Endothelial cell of umbilical vein (primary cell): ENCODE measurements at regions not wholly inside any gene's neighbourhood (a gene's known extent, or its start where the extent isn't known, plus 50 kb on each side); places are given as distances from the start of the nearest gene placed in this dataset.

Experiments used
- BruUV-seq: library from RNA; stranded (reverse); fragments of 400-500 nt; replicated peaks from 2 replicates; lab custom pipeline; 2021; lab: Mats Ljungman, UMichigan
- CTCF ChIA-PET: fragments of 300-600, 350-600 bp; sonication (Branson Sonifier 250); formaldehyde crosslinking; loops from one replicate; lab custom pipeline; 2021; ENCODE audit warnings: antibody characterized with exemption, inconsistent platforms; lab: Charles Lee
- POLR2A ChIA-PET: fragments of 300-600, 350-600 bp; sonication (Branson Sonifier 250); formaldehyde crosslinking; loops from one replicate; lab custom pipeline; 2021; ENCODE audit warnings: antibody characterized with exemption, inconsistent platforms; lab: Charles Lee
- DNase-seq: peaks from one replicate; pipeline ENCODE4 v3.0.0-alpha.2; 2011; ENCODE audit warnings: low read depth, low spot score
- FAIRE-seq: peaks from 2 replicates; lab custom pipeline; 2011; peaks lifted over from hg19 to GRCh38; lab: Jason Lieb, UNC
- H2AFZ ChIP-seq: 2 replicates; pipeline ENCODE4 v1.6.0; 2012; ENCODE audit warnings: low read depth, low read length, control low read depth, inconsistent platforms
- H3K27ac ChIP-seq: 2 replicates; pipeline ENCODE4 v1.5.1; 2011; ENCODE audit warnings: low read depth, mild to moderate bottlenecking, control low read depth, low read length, moderate library complexity; ENCODE audit not compliant: insufficient read depth
- H3K27me3 ChIP-seq, 2 experiments: 2 replicates each; pipeline versions ENCODE4 v1.6.0 to v1.6.1; 2011; ENCODE audit warnings: low read length in 2 of 2, mixed read lengths in 1 of 2; ENCODE audit not compliant: control insufficient read depth in 2 of 2, insufficient read depth in 2 of 2
- H3K36me3 ChIP-seq, 2 experiments: 2 replicates in 1 of 2; 3 replicates in 1 of 2; pipeline ENCODE4 v1.5.1; 2011; ENCODE audit warnings: low read length in 2 of 2, mild to moderate bottlenecking in 1 of 2, moderate library complexity in 1 of 2; ENCODE audit not compliant: control insufficient read depth in 2 of 2, insufficient read depth in 2 of 2; ENCODE audit errors: extremely low read depth in 1 of 2
- H3K4me1 ChIP-seq: 3 replicates; pipeline ENCODE4 v1.5.1; 2011; ENCODE audit warnings: mild to moderate bottlenecking, low read length; ENCODE audit not compliant: control insufficient read depth, insufficient read depth; ENCODE audit errors: extremely low read depth
- H3K4me2 ChIP-seq: 2 replicates; pipeline ENCODE4 v1.6.1; 2011; ENCODE audit warnings: low read length, control low read depth, mixed read lengths; ENCODE audit not compliant: insufficient read depth
- H3K4me3 ChIP-seq, 3 experiments: fragments of 200-600 bp in 1 of 3; sonication (generic), shearing (Covaris generic) in 1 of 3; replicated peaks in 1 of 3; 2 replicates each; pipeline ENCODE4 v1.5.1; 2011 to 2016; ENCODE audit warnings: control low read depth in 3 of 3, low read length in 3 of 3, mild to moderate bottlenecking in 2 of 3, inconsistent platforms in 1 of 3, low read depth in 1 of 3, moderate library complexity in 1 of 3; ENCODE audit not compliant: insufficient read depth in 1 of 3
- H3K79me2 ChIP-seq: 2 replicates; pipeline ENCODE4 v1.6.0; 2012; ENCODE audit warnings: low read length, inconsistent platforms; ENCODE audit not compliant: control insufficient read depth, insufficient read depth
- H3K9ac ChIP-seq: replicated peaks from 2 replicates; pipeline ENCODE3; 2011; ENCODE audit warnings: low read length, control low read depth; ENCODE audit not compliant: insufficient read depth; ENCODE audit errors: extremely low read depth
- H3K9me1 ChIP-seq: replicated peaks from 3 replicates; pipeline ENCODE4 v1.6.0; 2011; ENCODE audit warnings: mild to moderate bottlenecking, low read length; ENCODE audit not compliant: control insufficient read depth, insufficient read depth; ENCODE audit errors: extremely low read depth
- H3K9me3 ChIP-seq: replicated peaks from 2 replicates; pipeline ENCODE4 v1.5.1; 2012; ENCODE audit warnings: low read length, inconsistent platforms; ENCODE audit not compliant: control insufficient read depth, insufficient read depth
- H4K20me1 ChIP-seq: replicated peaks from 2 replicates; pipeline ENCODE3; 2011; ENCODE audit warnings: mild to moderate bottlenecking, low read length; ENCODE audit not compliant: control insufficient read depth, insufficient read depth; ENCODE audit errors: extremely low read depth
- CTCF ChIP-seq, 2 donors: IDR thresholded peaks; 1 replicate in 1 of 2; 2 replicates in 1 of 2; pipeline ENCODE4 v1.5.1; 2011; ENCODE audit warnings: low read length in 2 of 2, mild to moderate bottlenecking in 2 of 2, moderate library complexity in 2 of 2, control low read depth in 1 of 2, inconsistent platforms in 1 of 2, low read depth in 1 of 2; ENCODE audit not compliant: insufficient read depth in 1 of 2; ENCODE audit errors: extremely low read depth in 1 of 2
- EZH2 ChIP-seq: IDR thresholded peaks from 2 replicates; pipeline ENCODE4 v1.6.1; 2012; ENCODE audit warnings: borderline replicate concordance, low read depth, mild to moderate bottlenecking, moderate library complexity, low read length, inconsistent platforms; ENCODE audit not compliant: severe bottlenecking
- FOS ChIP-seq: IDR thresholded peaks from 2 replicates; pipeline ENCODE4 v1.6.1; 2011; ENCODE audit warnings: mild to moderate bottlenecking, low read length, moderate library complexity, borderline replicate concordance; ENCODE audit not compliant: insufficient read depth
- GATA2 ChIP-seq: IDR thresholded peaks from 2 replicates; pipeline ENCODE4 v1.7.0; 2011; ENCODE audit warnings: low read depth, mild to moderate bottlenecking, moderate library complexity, mixed read lengths, low read length; ENCODE audit not compliant: insufficient read length, insufficient read depth
- JUN ChIP-seq: IDR thresholded peaks from 2 replicates; pipeline ENCODE4 v1.6.1; 2011; ENCODE audit warnings: borderline replicate concordance, low read depth; ENCODE audit not compliant: insufficient read length, insufficient read depth
- MAX ChIP-seq: IDR thresholded peaks from 2 replicates; pipeline ENCODE4 v1.6.1; 2011; ENCODE audit not compliant: insufficient read depth, insufficient read length
- MYC ChIP-seq: IDR thresholded peaks from one replicate; pipeline ENCODE4 v1.6.1; 2011; ENCODE audit warnings: mild to moderate bottlenecking, low read depth, low read length
- POLR2A ChIP-seq: IDR thresholded peaks from 2 replicates; pipeline ENCODE4 v1.6.1; 2012; ENCODE audit warnings: low read depth, mild to moderate bottlenecking, control low read depth, low read length
- POLR2AphosphoS5 ChIP-seq: IDR thresholded peaks from 2 replicates; pipeline ENCODE4 v1.6.1; 2012; ENCODE audit warnings: low read depth, mild to moderate bottlenecking, control low read depth, low read length, moderate library complexity; ENCODE audit not compliant: insufficient read depth
- dilution Hi-C: fragments of 300-500 bp; cut with MboI; formaldehyde crosslinking; loops from one replicate; pipeline ENCODE4 v1.15.0; 2019; ENCODE audit warnings: low sequenced_read_pairs; ENCODE audit not compliant: extremely low pct_ligation_motif_present
- intact Hi-C: fragments of 100-400 bp; cut with micrococcal nuclease; formaldehyde crosslinking; loops from one replicate; pipeline ENCODE4 v1.10.0; 2022

DNA sequence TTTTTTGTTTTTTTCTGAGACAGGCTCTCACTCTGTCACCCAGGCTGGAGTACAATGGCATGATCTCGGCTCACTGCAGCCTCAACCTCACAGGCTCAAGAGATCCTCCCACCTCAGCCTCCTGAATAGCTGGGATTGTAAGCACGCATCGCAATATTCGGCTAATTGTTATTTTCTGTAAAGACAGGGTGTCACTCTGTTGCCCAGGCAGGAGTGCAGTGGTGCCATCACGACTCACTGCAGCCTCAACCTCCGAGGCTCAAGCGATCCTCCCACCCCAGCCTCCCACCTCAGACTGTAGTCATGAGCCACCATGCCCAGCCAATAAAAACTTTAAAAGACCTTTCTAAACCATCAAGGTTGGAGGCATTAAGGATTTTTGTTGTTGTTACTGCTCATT, 57.4 kb upstream of the TFRC start:
- intact Hi-C loops: no loop called here
- no peaks in the 10 kb centered on the region for H3K36me3 ChIP-seq
- FAIRE-seq: no peak
- peaks cover 4% of the 10 kb centered on the region for H3K4me1 ChIP-seq
- peaks cover 1 to 9% of the 10 kb centered on the region in 2 experiments for H3K27me3 ChIP-seq
- TF ChIP-seq CTCF (IDR thresholded peaks at IDR 0.05; ENCODE audit: extremely low read depth in 1 of 2, insufficient read depth in 1 of 2, low read depth in 1 of 2, low read length in 2 of 2) (no peak), POLR2AphosphoS5 (no peak), FOS (no peak), JUN (no peak), MAX (no peak), GATA2 (no peak), POLR2A (no peak), MYC (no peak), EZH2 (no peak)
- H3K27ac ChIP-seq: no peak overlapping the region
- dilution Hi-C loops: no loop called here
- no TSS peak for BruUV-seq
- H3K9me1 ChIP-seq: no peaks in the 10 kb centered on the region
- no peak overlapping the region for H3K9ac ChIP-seq
- H3K9me3 ChIP-seq: no peaks in the 10 kb centered on the region
- CTCF ChIA-PET: no interaction called here
- no peak overlapping the region for H2AFZ ChIP-seq
- DNase-seq: no peak
- no peaks in the 10 kb centered on the region for H4K20me1 ChIP-seq
- no peak overlapping the region for H3K4me3 ChIP-seq
- POLR2A ChIA-PET: no interaction called here
- H3K79me2 ChIP-seq: no peaks in the 10 kb centered on the region
- no peak overlapping the region for H3K4me2 ChIP-seq
